Mesothelial cell of epicardium (in vitro differentiated cells): ENCODE measurements at regions not wholly inside any gene's neighbourhood (a gene's known extent, or its start where the extent isn't known, plus 50 kb on each side); places are given as distances from the start of the nearest gene placed in this dataset.

Experiments
- DNase-seq, 2 experiments: peaks; one replicate each; pipeline ENCODE4 v3.0.0; 2021; ENCODE audit warnings: low spot score in 2 of 2; ENCODE audit not compliant: unreplicated experiment in 2 of 2
- H3K27ac Mint-ChIP-seq: 2 replicates; pipeline ENCODE4 v1.8.0; 2021; ENCODE audit warnings: mixed read lengths
- H3K27me3 Mint-ChIP-seq: 2 replicates; pipeline ENCODE4 v1.8.0; 2021; ENCODE audit warnings: low read depth, mixed read lengths
- H3K36me3 Mint-ChIP-seq: 2 replicates; pipeline ENCODE4 v1.8.0; 2021; ENCODE audit warnings: mixed read lengths
- H3K4me1 Mint-ChIP-seq: 2 replicates; pipeline ENCODE4 v1.8.0; 2021; ENCODE audit warnings: mixed read lengths
- H3K4me3 Mint-ChIP-seq: 2 replicates; pipeline ENCODE4 v1.8.0; 2021; ENCODE audit warnings: mild to moderate bottlenecking, moderate library complexity, mixed read lengths
- H3K9me3 Mint-ChIP-seq: 2 replicates; pipeline ENCODE4 v1.8.0; 2021; ENCODE audit warnings: mixed read lengths
- CTCF ChIP-seq: fragments of 200-600 bp; sonication (generic); IDR thresholded peaks from one replicate; pipeline ENCODE4 v1.5.0; 2021; ENCODE audit warnings: antibody characterized with exemption; ENCODE audit not compliant: unreplicated experiment

- no peak overlapping the region for H3K27ac Mint-ChIP-seq
- TF ChIP-seq CTCF, result no peak
- H3K27me3 Mint-ChIP-seq, result peaks cover 47% of the 10 kb centered on the region
- no peak overlapping the region for H3K4me3 Mint-ChIP-seq
- DNase-seq, result no peak
- H3K9me3 Mint-ChIP-seq, result peaks cover 7% of the 10 kb centered on the region
- H3K4me1 Mint-ChIP-seq, result peaks cover 12% of the 10 kb centered on the region
- no peaks in the 10 kb centered on the region for H3K36me3 Mint-ChIP-seq
These were observed 86.4 kb upstream of the DHRSX start for GRCh38 chrX:2587146-2587545.

GRCh38 chrX:2585158-2585470 lies 84.3 kb upstream of the DHRSX start:
- peaks cover 64% of the 10 kb centered on the region for H3K27me3 Mint-ChIP-seq

GRCh38 chrX:2584251-2585157 lies 83.7 kb upstream of the DHRSX start:
- peaks cover 12% of the 10 kb centered on the region for H3K4me1 Mint-ChIP-seq
- no peak for DNase-seq
- TF ChIP-seq CTCF, result no peak
- H3K36me3 Mint-ChIP-seq, result no peaks in the 10 kb centered on the region
- peaks cover 7% of the 10 kb centered on the region for H3K9me3 Mint-ChIP-seq
- peak overlapping the region; percentile 61 for H3K27ac Mint-ChIP-seq
- peak overlapping the region; percentile 84 for H3K4me3 Mint-ChIP-seq
- peaks cover 64% of the 10 kb centered on the region for H3K27me3 Mint-ChIP-seq

More at GRCh38 chrX:2585158-2585470, 84.3 kb upstream of the DHRSX start:
- Mint-ChIP-seq H3K9me3 (peaks cover 7% of the 10 kb centered on the region), H3K27ac (no peak overlapping the region), H3K36me3 (no peaks in the 10 kb centered on the region), H3K4me1 (peaks cover 12% of the 10 kb centered on the region), H3K4me3 (peak overlapping the region; percentile 84)
- TF ChIP-seq CTCF, result no peak
- DNase-seq, result no peak

GRCh38 chrX:2583194-2584162 lies 82.7 kb upstream of the DHRSX start:
- peaks cover 64% of the 10 kb centered on the region for H3K27me3 Mint-ChIP-seq
- peaks cover 12% of the 10 kb centered on the region for H3K4me1 Mint-ChIP-seq
- H3K36me3 Mint-ChIP-seq, result no peaks in the 10 kb centered on the region
- TF ChIP-seq CTCF, result no peak
- DNase-seq, result no peak
- peak overlapping the region; percentile 58 for H3K4me3 Mint-ChIP-seq
- H3K27ac Mint-ChIP-seq, result no peak overlapping the region
- peaks cover 4% of the 10 kb centered on the region for H3K9me3 Mint-ChIP-seq

GRCh38 chrX:2582667-2583066 lies 81.9 kb upstream of the DHRSX start:
- H3K36me3 Mint-ChIP-seq, result no peaks in the 10 kb centered on the region
- no peak for DNase-seq
- H3K9me3 Mint-ChIP-seq, result no peaks in the 10 kb centered on the region
- H3K27ac Mint-ChIP-seq, result no peak overlapping the region
- no peak for TF ChIP-seq CTCF
- H3K4me1 Mint-ChIP-seq, result peaks cover 12% of the 10 kb centered on the region
- peaks cover 61% of the 10 kb centered on the region for H3K27me3 Mint-ChIP-seq
- H3K4me3 Mint-ChIP-seq, result peak overlapping the region; percentile 57
